Hematopoietic multipotent progenitor cell treated with erythropoietin and hydrocortisone succinate and interleukin-3 and kit ligand, for 15 days (in vitro differentiated cells): ENCODE measurements at regions not wholly inside any gene's neighbourhood (a gene's known extent, or its start where the extent isn't known, plus 50 kb on each side); places are given as distances from the start of the nearest gene placed in this dataset.
"Not testable (repeated sequence)": the region's sequence is repeated elsewhere in the genome, so short reads cannot be mapped to it uniquely, and the experiment has no call there.

Source experiments
- DNase-seq: peaks from one replicate; pipeline ENCODE4 v3.0.0-alpha.2; 2015; ENCODE audit warnings: low spot score

- not testable (repeated sequence) for DNase-seq
Observed at GRCh38 chr12:131656796-131657195, 54.1 kb upstream of the SFSWAP start.

- DNase-seq = not testable (repeated sequence)
Observed at GRCh38 chr12:131658605-131659004, 52.3 kb upstream of the SFSWAP start.

GRCh38 chr12:131659484-131659883, 51.4 kb upstream of the SFSWAP start:
- DNase-seq = not testable (repeated sequence)

GRCh38 chr12:131659976-131660375, 50.9 kb upstream of the SFSWAP start:
- not testable (repeated sequence) for DNase-seq

- DNase-seq = not testable (repeated sequence)
Observed at GRCh38 chr12:131660401-131660800, 50.5 kb upstream of the SFSWAP start.
